Activated CD8-positive, alpha-beta memory T cell treated with anti-CD3 and anti-CD28 coated beads, Interleukin-2, amount 50 U/mL, for 48 hours (primary cell): ENCODE measurements at regions not wholly inside any gene's neighbourhood (a gene's known extent, or its start where the extent isn't known, plus 50 kb on each side); places are given as distances from the start of the nearest gene placed in this dataset.

Experiments
- DNase-seq: peaks from one replicate; pipeline ENCODE4 v3.0.0-alpha.2; 2020

- DNase-seq, result no peak
Observed at GRCh38 chr9:108545436-108545835, 310.4 kb downstream of the ACTL7B start.

DNA sequence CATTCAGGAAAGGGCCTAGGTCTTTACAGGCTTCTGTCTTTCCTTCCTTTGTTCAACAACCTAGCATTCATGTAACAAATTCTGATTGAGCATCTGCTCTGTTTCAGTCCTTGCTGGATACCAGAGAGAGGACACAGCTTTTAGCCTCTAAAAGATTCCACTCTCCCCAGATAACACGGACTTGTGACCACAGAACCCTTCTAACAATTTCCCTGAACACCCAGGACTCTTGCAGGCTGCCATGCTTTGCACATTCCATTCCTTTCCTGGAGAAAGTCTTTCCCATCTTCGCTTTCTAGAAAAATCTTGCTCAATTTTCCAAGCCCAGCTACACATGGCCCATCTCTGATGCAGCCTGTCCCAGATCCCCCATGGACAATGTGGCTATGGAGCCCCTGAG, 310.9 kb downstream of the ACTL7B start:
- DNase-seq, result no peak

GRCh38 chr9:108543251-108543778, 312.5 kb downstream of the ACTL7B start:
- no peak for DNase-seq

DNA sequence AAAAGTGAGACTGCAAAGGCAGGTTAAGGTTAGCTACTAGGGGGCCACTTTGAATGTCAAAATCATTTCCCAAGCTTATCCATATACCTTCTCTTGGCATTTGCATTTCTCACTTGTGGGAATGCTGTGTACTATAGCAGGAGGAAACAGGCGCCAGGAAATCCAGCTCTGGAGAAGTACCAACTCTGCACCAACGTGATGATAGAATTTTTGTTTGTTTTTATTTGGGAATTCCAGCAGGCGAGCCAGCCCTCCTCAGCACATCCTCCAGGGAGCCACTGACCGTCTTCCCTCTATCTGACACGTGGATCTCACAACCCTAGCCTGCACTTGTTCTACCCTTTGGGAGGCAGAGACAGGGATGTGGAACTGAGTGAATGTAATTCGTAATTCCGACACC, 318.0 kb downstream of the ACTL7B start:
- no peak for DNase-seq

DNA sequence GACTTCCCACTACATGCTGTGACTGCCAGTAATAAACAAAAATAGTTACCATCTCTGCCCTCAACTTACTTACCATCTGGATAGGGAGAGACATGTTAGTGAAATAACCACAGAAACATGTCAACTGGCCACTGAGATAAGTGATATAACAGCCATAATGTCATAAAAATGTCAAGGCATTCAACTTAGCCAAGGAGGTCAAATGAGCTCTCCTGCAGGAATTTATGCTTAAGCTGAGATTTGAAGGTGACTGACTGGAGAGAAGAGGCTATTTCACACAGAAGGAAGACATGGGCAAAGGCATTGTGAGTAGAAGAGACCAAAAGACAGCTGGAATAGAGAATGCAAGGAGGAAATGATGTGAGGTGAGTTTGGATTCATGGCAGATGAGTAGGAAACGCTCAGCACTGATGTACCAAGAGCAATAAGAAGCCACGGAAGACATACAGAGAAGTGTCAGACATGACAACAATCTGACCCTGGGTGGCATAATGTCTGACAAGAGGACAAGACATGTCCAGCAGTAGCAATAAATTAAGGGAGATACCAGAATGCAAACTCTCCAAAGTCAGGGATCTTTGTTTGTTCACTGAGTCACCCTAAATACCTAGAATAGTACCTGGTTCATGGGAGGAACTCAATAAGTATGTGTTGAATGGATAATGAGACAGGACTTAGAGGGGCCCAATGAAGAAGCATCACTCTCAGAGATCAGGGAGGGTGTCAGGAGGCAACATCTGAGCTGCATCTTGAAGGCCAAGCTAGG, 318.8 kb downstream of the ACTL7B start:
- no peak for DNase-seq

- DNase-seq, result no peak
Observed at GRCh38 chr9:108535526-108535925, 320.3 kb downstream of the ACTL7B start.

DNA sequence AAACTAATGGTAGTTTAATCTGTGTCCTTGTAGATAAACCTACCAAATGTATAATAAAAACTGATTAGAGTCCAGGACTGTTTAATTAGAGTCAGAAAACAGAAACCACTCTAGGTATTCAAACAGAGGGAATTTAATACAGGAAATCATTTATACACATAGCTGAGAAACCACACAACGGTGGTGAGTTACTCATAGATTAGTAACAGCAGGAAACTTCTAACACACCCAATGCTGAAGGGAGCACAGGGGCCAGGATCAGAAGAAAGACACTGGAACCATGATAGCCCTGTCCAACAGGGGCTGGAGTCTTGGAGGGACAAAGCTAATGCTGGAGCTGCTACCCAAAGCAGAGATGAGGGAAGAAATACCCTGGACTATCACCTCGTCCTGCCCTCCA, 321.0 kb downstream of the ACTL7B start:
- DNase-seq, result no peak

DNA sequence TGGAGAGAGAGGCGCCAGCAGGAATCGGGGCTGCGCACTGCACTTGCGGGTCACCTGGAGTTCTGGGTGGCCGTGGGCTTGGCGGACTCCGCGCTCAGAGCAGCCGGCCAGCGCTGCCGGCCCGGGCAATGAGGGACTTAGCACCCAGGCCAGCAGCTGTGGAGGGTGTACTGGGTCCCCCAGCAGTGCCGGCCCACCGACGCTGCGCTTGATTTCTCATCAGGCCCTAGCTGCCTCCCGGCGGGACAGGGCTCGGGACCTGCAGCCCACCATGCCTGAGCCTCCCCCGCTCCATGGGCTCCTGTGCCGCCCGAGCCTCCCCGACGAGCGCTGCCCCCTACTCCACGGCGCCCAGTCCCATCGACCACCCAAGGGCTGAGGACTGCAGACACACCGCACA, 325.6 kb downstream of the ACTL7B start:
- DNase-seq, result no peak

GRCh38 chr9:108528231-108528630, 327.6 kb downstream of the ACTL7B start:
- DNase-seq, result no peak

GRCh38 chr9:108526518-108526917, 329.3 kb downstream of the ACTL7B start:
- DNase-seq, result no peak

- no peak for DNase-seq
Observed at GRCh38 chr9:108525186-108525585, 330.6 kb downstream of the ACTL7B start.

DNA sequence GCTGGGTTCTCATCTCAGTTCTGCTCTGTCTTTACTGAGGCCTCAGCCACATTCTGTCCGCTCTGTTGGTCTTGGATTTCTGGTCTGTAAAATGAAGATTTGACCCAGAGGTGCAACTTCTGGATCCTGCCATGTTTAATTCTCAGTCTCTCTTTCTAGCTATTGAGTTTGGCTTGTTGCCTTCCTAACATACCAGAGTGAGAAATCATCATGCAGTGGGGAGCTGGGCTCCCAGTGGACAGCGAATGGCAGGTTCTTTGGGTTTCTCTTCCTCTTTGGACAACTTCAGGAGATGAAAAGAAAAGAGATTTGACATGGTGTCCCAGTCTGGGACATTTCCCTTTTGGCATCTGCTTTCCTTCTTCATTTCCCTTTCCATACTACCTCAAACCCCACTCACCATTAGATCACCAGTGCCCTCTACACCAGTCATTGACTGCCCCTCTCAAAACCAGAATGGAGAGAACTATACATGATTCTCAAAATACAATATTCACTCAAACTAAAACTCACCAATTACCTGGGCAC, 334.7 kb downstream of the ACTL7B start:
- no peak for DNase-seq

GRCh38 chr9:108519437-108519836, 336.3 kb downstream of the ACTL7B start:
- no peak for DNase-seq

- DNase-seq, result no peak
Observed at GRCh38 chr9:108517651-108518365, 338.0 kb downstream of the ACTL7B start.

- no peak for DNase-seq
Observed at GRCh38 chr9:108516391-108516790, 339.4 kb downstream of the ACTL7B start.

- DNase-seq, result no peak
Observed at GRCh38 chr9:108515856-108516255, 339.9 kb downstream of the ACTL7B start.

DNA sequence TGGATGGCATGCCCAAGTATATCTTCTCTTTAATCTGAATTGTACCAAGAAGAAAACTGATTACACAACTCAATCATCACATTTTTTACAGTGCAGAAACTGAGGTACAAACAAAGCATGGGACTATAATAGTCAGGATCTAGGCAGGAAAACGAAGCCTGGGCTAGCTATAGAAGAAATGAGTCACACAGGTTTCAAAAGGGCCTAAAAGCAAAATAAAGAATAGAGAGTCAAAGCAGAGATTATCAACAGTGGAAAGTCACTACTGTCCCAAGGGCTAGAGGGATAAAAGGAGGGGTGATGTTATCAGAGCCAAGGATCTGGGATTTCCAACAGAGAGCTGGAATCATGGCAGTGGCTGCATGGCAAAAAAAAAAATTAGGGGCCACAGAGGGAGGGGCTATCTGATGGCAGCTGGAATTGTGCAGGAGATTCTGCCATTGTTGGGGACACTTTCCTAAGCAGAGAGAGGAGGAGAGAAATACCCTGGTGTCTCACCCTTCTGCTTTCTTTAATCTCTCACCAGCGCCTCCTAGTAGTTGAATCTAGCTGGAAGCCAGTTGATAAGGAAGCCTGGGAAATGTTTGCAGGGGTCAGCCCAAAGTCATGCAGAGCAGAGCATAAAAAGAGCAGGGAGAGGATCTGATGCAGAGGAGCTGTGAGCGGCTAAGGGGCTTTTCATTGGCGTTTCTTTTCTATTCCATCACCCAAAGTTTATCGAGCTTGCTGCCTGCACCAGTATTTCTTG, 343.2 kb downstream of the ACTL7B start:
- no peak for DNase-seq

GRCh38 chr9:108511307-108511706, 344.5 kb downstream of the ACTL7B start:
- DNase-seq, result no peak

- DNase-seq, result no peak
Observed at GRCh38 chr9:108496846-108497245, 358.9 kb downstream of the ACTL7B start.

- DNase-seq, result no peak
Observed at GRCh38 chr9:108489567-108489966, 366.2 kb downstream of the ACTL7B start.

GRCh38 chr9:108486831-108487230, 369.0 kb downstream of the ACTL7B start:
- DNase-seq, result no peak

- DNase-seq, result no peak
Observed at GRCh38 chr9:108484468-108484867, 371.3 kb downstream of the ACTL7B start.

- no peak for DNase-seq
Observed at GRCh38 chr9:108483676-108484075, 372.1 kb downstream of the ACTL7B start.
